HuH-7 (cell line): ENCODE measurements at regions not wholly inside any gene's neighbourhood (a gene's known extent, or its start where the extent isn't known, plus 50 kb on each side); places are given as distances from the start of the nearest gene placed in this dataset.

Experiments
- DNase-seq: peaks from one replicate; pipeline ENCODE4 v3.0.0; 2011; ENCODE audit warnings: low spot score

DNA sequence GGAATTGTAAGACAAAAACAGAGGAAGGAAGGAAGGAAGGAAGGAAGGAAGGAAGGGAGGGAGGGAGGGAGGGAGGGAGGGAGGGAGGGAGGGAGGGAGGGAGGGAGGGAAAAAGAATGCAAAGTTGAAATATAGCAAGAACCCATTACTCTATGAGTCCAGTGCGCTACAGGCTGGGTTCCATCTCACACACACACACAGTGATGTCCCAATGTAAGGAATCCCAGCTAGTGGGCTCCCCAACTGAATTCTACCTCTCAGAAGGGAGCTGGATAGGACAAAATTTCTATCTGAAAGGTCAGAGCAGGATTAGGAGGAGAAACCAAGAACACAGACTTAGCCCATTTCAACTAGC lies 173.4 kb downstream of the DAD1 start:
- no peak for DNase-seq

DNA sequence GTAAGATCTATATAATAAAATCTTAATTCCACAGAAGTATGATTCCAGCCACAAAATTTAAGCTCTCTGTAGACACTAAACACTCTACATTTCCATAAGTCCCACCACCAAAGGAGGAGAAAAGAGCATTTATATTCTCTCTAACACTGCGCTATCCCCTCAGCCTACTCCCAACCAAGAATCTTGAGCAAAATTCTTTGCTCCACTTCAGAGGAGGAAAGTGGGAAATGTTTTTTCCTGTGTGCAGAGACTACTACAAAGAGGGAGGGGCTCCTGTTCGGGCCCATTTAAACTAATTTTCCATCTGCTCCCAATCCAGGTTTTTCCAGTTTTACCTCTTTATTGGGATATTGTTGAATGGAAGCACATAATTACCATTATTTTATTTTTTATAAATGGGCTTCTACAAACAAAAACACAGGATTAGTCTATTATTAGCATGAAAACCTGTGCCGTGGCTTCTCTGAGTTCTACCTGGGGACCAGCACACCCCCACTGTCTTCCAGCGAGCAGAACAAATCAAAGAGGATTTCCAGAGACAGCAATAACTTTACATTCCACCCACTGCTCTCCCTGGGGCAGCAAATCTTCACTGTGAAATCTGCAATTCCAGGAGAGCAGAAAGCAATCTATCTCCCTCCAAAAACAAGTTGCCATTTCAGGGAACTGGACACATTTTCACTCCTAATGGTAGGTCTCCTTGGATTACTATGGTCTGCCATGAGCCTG lies 174.0 kb downstream of the DAD1 start:
- no peak for DNase-seq

DNA sequence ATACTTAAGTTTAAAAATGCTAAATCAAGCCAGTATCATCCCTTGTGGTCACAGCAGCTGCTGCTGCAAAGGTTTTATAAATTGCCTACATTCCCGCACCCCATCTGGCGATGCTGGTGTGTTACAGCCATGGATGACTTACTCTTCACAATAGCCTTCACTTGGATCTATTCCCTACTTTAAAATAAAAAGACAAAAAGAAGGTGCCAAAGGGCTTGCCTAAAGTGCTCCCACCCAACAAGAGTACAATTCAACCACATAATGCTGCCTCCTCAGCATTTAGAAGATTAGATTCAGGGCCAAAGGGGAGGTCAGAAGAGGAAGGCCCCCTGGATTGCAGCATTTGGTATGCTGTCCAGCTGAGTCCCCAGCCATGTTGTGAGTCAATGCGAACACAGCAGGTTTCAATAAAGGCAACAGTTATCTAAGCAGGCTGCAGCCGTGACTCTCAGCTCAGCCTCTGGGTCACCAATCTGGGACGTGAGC lies 176.1 kb downstream of the DAD1 start:
- DNase-seq = no peak

DNA sequence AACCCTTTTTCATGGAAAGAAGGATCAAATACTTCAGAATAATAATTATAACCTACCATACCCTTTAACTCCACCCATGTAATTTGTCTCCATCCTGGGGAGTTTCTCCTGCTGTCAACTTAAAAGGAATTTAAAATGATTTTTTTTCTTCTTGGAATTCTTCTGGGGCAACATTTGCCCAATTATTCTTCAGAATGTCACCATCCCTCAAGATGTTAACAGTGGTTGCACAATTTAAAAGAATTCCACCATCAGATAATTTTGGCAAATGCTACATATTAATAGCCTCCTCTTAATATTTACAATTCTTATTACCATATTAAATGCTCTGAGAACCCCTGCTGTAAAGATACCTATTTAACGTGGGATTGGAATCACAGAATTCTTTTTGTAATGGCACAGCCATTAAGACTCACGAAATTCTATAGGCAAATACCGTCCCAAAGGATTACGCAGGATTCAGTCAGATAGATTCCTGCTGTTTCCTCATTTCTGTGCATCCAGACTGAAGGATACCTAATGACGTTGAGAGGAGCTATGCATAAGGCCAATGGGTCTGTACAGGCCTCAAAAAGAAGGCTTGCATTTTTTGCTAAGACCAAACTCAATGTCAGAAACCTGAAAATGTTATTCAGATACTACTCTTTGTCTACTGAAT lies 177.5 kb downstream of the DAD1 start:
- DNase-seq = no peak

- DNase-seq = no peak
Measured at GRCh38 chr14:22410497-22410896, 178.5 kb downstream of the DAD1 start.

GRCh38 chr14:22409006-22409405 lies 180.0 kb downstream of the DAD1 start:
- DNase-seq = no peak

DNA sequence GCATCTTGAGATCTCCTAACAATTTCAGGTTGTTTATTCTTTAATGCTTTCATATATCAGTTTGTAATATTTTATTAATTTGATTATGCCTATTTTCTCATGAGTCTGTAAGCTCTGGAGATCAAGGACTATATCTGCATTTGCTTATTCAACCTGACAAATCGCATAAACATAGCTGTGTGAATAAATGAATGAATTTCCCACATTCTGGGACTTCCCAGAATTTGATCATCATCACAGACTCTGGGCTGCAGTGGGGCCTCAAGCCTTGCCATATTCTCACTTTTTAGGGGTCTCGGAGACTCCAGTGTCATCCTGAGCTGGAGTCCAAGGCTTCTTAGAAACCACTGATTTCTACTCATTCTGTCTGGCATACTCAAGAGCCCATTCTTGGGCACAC lies 180.5 kb downstream of the DAD1 start:
- DNase-seq = no peak

- DNase-seq = no peak
Measured at GRCh38 chr14:22407033-22407432, 182.0 kb downstream of the DAD1 start.

GRCh38 chr14:22405201-22405600 lies 183.8 kb downstream of the DAD1 start:
- no peak for DNase-seq

DNA sequence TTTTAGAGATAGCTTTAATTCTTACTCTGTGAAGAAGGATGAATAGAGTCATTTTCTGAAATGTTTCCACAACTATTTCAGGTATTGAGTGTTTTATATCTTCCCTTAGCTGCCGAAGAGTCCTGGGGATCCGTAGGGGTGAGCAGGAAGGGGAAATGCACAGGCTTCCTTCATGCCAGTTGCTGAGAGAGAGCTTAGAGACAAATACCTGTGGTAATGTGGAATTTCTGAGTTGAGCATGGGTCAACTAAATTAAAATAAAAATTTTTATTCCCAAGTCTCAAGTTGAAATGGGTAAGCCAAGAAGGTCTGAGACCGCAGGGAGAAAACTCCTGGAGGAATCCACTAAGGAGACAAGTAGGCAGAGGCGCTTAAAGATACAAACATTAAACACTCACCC lies 185.7 kb downstream of the DAD1 start:
- no peak for DNase-seq

DNA sequence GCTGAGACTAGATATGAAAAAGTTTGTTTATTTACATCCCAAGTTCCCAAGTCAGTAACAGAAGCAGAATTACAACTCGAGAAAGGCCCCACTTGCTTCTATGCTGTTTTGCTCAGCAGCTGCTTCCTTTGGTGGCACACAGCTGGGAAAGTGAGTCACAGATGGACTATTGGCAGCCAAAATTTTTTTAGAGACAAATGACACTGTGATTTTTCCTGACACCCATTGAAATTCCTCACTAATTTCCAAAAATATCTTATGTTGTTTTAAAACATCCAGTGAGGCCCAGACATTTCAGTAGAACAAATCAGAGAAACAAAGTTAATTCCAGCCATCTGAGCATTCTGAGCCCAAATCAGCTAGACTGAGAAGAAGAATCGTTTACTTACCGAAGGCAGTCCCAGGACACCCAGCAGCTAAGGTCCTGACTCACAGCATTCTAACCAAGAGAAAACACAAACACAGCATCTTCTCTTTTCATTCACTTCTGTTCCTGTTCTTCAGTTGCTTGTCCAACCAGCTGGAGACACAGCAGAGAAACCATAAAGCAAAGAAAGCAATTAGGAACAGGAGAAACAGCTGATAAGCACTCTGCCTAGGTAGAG lies 188.3 kb downstream of the DAD1 start:
- DNase-seq = no peak

DNA sequence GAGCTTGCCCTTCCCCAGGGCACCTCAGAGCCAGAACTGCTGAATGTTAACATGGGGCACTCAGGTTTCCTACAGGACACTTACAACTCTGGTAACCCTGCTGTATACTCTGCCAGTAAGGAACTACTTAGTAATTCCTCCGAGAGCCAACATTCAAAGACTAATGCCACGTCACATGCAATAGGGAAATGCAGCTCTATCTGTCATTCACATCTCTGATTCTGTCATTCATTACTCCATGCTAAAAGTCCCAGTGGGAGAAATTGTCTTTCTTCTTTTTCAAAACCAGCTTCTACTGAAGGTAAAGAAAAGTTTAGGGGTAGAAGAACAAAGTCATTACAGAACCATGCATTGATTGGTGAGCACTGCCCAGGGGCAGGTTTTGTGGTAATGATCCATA lies 189.2 kb downstream of the DAD1 start:
- DNase-seq = no peak

DNA sequence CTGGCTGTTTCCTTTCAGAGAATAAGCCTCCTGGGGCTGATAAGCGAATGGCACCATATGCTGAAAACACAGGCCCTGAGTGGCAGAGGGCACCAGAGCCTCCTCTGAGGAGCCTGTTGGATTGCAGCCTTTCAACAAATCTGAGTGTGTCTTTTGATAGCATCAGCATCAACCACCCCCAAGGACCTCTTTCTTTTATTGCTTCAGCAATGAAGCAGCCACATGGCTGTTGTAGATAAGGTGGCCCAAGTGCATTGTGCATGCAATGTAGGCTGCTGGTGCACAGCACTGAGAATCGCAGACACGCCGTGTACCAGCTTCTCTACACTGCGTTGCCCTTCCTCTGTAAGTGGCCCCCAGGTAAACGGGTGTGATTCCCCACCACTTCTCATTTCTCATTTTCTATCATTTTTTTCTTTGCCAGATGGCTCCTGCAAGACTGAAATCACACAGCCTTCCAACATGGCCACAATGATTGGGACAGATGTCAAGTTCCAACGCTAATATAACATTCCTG lies 191.7 kb downstream of the DAD1 start:
- no peak for DNase-seq

DNA sequence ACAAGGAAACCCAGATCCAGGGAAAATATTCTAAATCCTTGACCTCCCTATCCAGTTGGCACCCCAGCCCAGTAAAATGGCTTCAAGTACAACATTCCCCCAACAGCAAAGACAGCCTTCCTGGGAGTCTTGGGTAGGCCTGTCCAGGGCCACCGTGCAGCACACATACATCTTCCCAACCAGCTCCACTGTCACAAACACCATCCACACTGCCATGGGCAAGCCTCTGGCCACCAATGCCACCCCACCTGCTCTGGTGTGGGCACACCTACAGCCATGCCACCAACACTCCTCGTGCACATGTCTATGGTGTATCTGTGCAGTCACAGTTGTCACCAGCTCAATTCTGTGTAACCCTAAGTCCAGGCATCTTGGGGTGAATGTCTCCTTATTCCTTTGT lies 193.2 kb downstream of the DAD1 start:
- DNase-seq = no peak

DNA sequence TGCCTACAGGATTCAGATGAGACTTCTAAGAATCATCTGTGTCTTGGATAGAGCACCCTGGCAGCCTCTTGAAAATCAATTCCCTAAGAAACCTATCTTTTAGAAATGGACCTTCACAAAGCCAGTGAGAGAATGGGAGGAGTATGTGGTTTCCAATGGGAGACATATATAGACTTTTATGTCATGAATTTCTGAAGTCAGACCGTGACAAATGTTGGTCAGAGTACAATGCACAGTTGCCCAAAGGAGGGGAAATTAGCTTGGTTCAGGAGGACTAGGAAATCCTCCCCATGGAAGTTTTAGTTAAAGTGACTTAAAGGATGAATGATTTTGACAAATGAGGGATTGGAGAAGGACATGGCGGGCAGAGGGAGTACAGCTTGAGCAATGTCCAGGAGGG lies 194.4 kb downstream of the DAD1 start:
- no peak for DNase-seq

DNA sequence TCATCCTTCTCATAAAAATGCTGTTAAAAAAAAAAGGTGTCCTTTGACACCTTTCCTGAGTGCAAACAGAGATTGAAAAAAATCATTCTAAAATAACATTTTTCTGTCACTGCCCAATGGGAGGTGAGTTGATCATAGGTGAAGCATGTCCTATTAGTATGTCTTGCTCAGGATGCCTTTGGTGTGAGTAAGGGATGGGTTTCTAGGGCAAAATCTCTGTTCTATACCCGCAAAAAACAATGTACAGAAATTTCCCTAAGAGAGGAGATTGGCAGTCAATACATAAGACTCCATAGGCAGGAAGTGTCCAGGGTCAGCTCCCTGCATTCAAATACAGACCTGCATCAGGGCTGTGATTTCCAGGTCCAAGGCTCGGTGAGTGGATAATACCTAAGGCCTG lies 195.2 kb downstream of the DAD1 start:
- DNase-seq = no peak

DNA sequence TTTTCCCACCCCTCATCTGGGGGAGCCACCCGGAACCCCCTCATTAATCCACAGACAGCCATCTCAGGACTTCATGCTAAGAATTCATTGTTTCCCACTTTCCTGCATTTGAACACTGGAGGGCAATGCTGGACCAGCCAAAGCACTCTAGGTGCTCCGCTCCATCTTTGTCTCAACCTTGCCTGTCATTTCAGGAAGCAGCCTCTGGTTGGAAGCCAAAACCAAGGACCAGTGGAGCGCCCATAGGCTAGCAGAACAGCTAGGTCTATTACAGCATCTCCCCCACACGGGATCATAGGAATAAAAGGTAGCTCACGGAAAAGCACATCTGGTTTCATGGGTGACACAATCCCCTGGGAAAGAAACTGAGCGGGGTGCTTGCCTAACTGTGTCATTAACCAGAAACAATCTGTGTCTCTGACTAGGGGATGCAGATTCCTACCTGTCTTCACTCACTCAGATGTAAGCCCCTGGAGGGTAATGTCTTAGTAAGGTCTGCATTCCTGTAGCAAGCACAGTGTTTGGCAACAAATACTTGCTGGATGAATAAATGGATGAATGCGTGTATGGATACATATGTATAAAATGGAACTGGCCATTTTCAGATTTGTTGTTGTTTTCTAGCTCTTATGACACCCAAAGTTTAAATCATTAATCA lies 197.0 kb downstream of the DAD1 start:
- DNase-seq = peak; percentile 26

DNA sequence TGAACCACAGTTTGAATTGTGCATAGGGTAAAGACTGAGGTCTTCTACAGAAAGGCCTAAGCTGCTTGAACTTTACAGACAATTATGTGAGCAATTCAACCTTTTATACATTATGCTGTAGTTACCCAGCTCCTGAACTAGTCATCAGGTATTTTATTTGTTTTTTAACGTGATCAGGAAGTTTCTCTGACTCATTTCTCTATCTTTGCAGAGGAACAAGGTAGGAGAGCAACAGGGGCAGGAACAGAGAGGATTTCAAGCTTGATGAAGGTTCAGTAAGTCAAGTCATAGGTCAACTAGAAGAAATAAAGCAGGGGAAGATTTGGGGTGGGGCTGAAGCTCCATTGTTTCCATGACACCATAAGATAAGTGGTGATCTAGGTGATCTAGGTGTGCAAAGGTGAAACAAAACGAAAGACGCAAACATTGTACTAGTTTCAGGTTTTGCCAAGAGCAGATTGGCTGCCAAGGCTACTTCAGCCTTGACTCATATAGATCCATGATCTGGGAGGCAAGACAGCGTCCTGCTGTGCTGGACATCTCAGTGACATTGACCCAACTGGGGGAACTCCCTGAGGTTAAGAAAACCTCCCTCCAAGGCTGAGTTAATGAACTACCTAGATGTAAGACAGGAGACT lies 198.1 kb downstream of the DAD1 start:
- no peak for DNase-seq

DNA sequence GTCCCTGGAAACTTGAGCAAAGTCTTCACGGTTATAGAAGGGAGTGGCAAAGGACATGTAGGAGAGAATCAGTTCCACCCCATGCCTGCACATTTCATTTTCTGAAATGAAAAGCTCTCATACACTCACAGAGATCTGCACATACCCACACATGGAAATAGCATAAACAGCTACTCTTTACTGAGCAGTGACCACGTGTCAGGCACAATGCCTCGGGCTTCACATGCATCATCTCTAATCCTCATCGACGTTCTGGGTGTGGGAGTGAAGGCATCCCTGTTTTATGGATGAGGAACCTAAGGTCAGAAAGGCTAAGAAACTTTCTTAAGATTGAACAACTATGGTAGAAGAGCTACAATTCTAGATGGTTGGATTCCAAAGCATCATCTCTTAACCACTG lies 198.8 kb downstream of the DAD1 start:
- no peak for DNase-seq

GRCh38 chr14:22388669-22389595 lies 200.1 kb downstream of the DAD1 start:
- no peak for DNase-seq

DNA sequence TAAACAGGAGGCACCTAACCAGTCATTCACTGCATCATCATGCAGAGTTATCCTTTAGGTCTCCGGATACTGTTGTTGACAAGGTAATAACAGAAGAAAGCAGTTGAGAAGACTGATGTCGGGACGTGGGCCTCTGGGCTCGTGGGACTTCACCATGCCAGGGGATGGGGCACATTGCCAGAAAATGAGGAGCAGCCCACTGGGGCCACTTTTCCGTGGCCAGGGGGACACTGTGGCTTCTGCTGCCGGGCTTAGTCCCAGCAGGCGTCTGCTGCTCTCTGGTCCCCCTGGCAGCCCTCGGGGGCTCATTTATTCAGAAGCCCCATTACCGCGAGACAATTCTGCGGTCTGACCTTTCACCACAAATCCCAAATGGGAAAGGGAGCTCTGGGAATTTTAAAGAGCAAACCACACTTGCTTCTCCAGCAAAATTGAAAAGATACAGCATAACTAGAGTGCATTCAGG lies 201.2 kb downstream of the DAD1 start:
- DNase-seq = no peak
